ENCODE measurements at regions not wholly inside any gene's neighbourhood (a gene's known extent, or its start where the extent isn't known, plus 50 kb on each side); places are given as distances from the start of the nearest gene placed in this dataset.

GRCh38 chr10:8919280-8919679, 864.8 kb downstream of the GATA3 start:
- no peak for TF ChIP-seq CTCF (conservative IDR thresholded peaks at IDR 0.05; ENCODE audit: low read length)
- no peak overlapping the region for H3K4me3 ChIP-seq (ENCODE audit: low read length)
- no peak for DNase-seq (ENCODE audit: low read depth)

GRCh38 chr10:8921568-8921967, 867.1 kb downstream of the GATA3 start:
- DNase-seq (ENCODE audit: low read depth) = no peak

GRCh38 chr10:8923096-8923495, 868.6 kb downstream of the GATA3 start:
- H3K4me3 ChIP-seq (ENCODE audit: low read length) = no peak overlapping the region
- no peak for TF ChIP-seq CTCF (conservative IDR thresholded peaks at IDR 0.05; ENCODE audit: low read length)
- no peak for DNase-seq (ENCODE audit: low read depth)

More at GRCh38 chr10:8921568-8921967, 867.1 kb downstream of the GATA3 start:
- no peak for TF ChIP-seq CTCF (conservative IDR thresholded peaks at IDR 0.05; ENCODE audit: low read length)
- no peak overlapping the region for H3K4me3 ChIP-seq (ENCODE audit: low read length)

GRCh38 chr10:8927705-8928104, 873.2 kb downstream of the GATA3 start:
- no peak overlapping the region for H3K4me3 ChIP-seq (ENCODE audit: low read length)
- no peak for TF ChIP-seq CTCF (conservative IDR thresholded peaks at IDR 0.05; ENCODE audit: low read length)
- DNase-seq (ENCODE audit: low read depth) = no peak

GRCh38 chr10:8946451-8946850, 892.0 kb downstream of the GATA3 start:
- no peak for DNase-seq (ENCODE audit: low read depth)

GRCh38 chr10:8950978-8951377, 896.5 kb downstream of the GATA3 start:
- DNase-seq (ENCODE audit: low read depth) = no peak
- no peak overlapping the region for H3K4me3 ChIP-seq (ENCODE audit: low read length)
- TF ChIP-seq CTCF (conservative IDR thresholded peaks at IDR 0.05; ENCODE audit: low read length) = no peak

More at GRCh38 chr10:8946451-8946850, 892.0 kb downstream of the GATA3 start:
- H3K4me3 ChIP-seq (ENCODE audit: low read length) = no peak overlapping the region
- no peak for TF ChIP-seq CTCF (conservative IDR thresholded peaks at IDR 0.05; ENCODE audit: low read length)

GRCh38 chr10:8951440-8952089, 897.1 kb downstream of the GATA3 start:
- no peak for DNase-seq (ENCODE audit: low read depth)
- H3K4me3 ChIP-seq (ENCODE audit: low read length) = no peak overlapping the region
- no peak for TF ChIP-seq CTCF (conservative IDR thresholded peaks at IDR 0.05; ENCODE audit: low read length)

Measured in AG10803 (cell line).